ENCODE measurements at regions not wholly inside any gene's neighbourhood (a gene's known extent, or its start where the extent isn't known, plus 50 kb on each side); places are given as distances from the start of the nearest gene placed in this dataset.

DNA sequence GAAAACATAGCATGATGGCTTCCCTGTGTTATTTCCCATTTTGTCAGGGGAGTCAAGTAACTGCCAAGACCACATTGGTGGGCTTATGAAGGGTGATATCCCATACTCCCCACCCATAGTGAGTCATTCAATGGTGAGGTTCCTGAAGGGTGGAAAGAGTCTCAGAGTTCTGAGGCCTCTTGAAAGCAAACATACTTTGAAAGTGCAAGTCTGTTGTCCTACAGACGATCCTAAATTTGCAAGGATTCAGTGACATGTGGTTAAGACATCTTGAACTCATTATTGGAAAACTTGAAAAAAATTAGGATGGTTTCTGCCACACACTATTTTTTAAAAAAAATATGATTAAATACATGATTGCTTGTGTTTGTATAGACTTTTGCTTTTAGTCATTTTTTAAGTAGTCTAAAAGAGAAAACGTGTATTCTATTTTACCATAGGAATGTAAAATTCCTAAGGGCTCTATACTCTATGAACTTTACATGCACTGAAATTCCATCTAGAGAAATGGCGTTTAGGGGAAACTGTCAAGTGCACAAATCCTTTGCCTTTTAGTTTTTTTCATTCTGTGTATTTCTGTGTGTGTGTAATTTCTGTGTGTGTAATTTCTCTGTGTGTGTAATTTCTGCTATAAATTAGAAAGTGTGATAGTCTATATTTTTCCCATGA lies 225.5 kb upstream of the ADAMTS5 start:
- ATAC-seq (ENCODE audit: low FRiP score), result no peak
- intact Hi-C loops (cut with DNase I), result loop anchor here in 1 of 2 donors (10.0 kb wide), 1 partner anchor 58 kb away; no protein-coding TSS in a partner anchor

DNA sequence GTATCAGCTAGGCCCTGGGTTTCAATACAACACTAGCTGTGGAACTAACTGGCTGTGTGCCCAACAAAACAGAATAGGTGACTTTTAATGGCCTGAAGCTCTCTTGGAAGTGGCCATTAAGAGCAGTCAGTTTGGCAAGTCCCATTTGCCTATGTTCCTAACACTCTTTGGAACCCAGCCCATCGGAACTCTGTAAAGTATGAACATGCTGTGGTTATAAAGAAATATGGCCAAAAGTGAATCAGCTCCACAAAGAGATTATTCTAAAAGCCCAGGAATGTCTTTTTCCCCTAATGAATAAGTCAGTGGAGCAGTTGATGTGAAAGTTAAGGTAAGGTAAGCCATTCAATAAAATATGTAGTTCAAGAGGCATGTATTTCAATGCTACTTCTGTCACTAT lies 223.7 kb upstream of the ADAMTS5 start:
- H3K27ac ChIP-seq (ENCODE audit: low read depth in 1 of 2, low read length in 2 of 2), result no peak overlapping the region
- H3K9me3 ChIP-seq (ENCODE audit: control insufficient read depth, low read length), result no peaks in the 10 kb centered on the region
- WGBS, 2 donors, result 60 to 81% methylated on average over 1 of the region's 1 CpG
- no peaks in the 10 kb centered on the region for H3K4me1 ChIP-seq (ENCODE audit: control insufficient read depth in 1 of 2, insufficient read depth in 2 of 2, low read length in 2 of 2)
- H3K36me3 ChIP-seq (ENCODE audit: control insufficient read depth in 1 of 2, insufficient read depth in 2 of 2, low read length in 1 of 2), result no peaks in the 10 kb centered on the region
- ATAC-seq (ENCODE audit: low FRiP score) (no peak), DNase-seq (no peak)
- no peak overlapping the region for H3K4me3 ChIP-seq (ENCODE audit: low read length in 2 of 2)
- intact Hi-C loops (cut with DNase I), result loop anchor here in 1 of 2 donors (10.0 kb wide), 1 partner anchor 56 kb away; no protein-coding TSS in a partner anchor
- H3K27me3 ChIP-seq (ENCODE audit: control insufficient read depth in 1 of 2, insufficient read depth in 2 of 2, low read length in 1 of 2), result no peaks in the 10 kb centered on the region

More for the DNA sequence above, 225.5 kb upstream of the ADAMTS5 start:
- no peaks in the 10 kb centered on the region for H3K27me3 ChIP-seq (ENCODE audit: control insufficient read depth in 1 of 2, insufficient read depth in 2 of 2, low read length in 1 of 2)
- WGBS, 2 donors, result 65 to 74% methylated on average over 3 of the region's 3 CpGs
- H3K27ac ChIP-seq (ENCODE audit: low read depth in 1 of 2, low read length in 2 of 2), result no peak overlapping the region
- no peaks in the 10 kb centered on the region for H3K4me1 ChIP-seq (ENCODE audit: control insufficient read depth in 1 of 2, insufficient read depth in 2 of 2, low read length in 2 of 2)
- H3K9me3 ChIP-seq (ENCODE audit: control insufficient read depth, low read length), result no peaks in the 10 kb centered on the region
- no peak for DNase-seq
- no peak overlapping the region for H3K4me3 ChIP-seq (ENCODE audit: low read length in 2 of 2)
- H3K36me3 ChIP-seq (ENCODE audit: control insufficient read depth in 1 of 2, insufficient read depth in 2 of 2, low read length in 1 of 2), result no peaks in the 10 kb centered on the region

DNA sequence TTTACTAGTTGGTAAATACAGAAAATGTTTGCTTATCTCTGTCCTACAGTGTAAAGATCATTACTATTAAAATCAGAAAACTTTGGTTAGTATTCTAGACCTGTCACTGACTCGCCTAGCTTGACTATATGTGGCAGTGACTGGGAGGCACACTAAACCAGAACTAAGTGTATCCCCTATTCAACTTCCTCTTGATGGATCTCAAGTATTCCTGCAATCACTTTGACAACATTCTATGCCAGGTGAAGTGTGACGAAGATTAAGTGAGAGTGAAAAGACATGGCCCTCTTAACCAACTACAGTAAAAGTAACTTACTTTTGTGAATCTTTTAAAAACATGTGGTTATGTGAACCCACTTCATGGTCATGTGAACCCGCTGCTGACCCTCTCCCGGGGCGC lies 223.0 kb upstream of the ADAMTS5 start:
- H3K27me3 ChIP-seq (ENCODE audit: control insufficient read depth in 1 of 2, insufficient read depth in 2 of 2, low read length in 1 of 2), result no peaks in the 10 kb centered on the region
- no peak overlapping the region for H3K4me3 ChIP-seq (ENCODE audit: low read length in 2 of 2)
- no peak overlapping the region for H3K27ac ChIP-seq (ENCODE audit: low read depth in 1 of 2, low read length in 2 of 2)
- H3K4me1 ChIP-seq (ENCODE audit: control insufficient read depth in 1 of 2, insufficient read depth in 2 of 2, low read length in 2 of 2), result no peaks in the 10 kb centered on the region
- no peak for DNase-seq
- no peaks in the 10 kb centered on the region for H3K36me3 ChIP-seq (ENCODE audit: control insufficient read depth in 1 of 2, insufficient read depth in 2 of 2, low read length in 1 of 2)
- no peaks in the 10 kb centered on the region for H3K9me3 ChIP-seq (ENCODE audit: control insufficient read depth, low read length)
- intact Hi-C loops (cut with DNase I), result loop anchor here in 1 of 2 donors (10.0 kb wide), 1 partner anchor 55 kb away; no protein-coding TSS in a partner anchor
- ATAC-seq (ENCODE audit: low FRiP score), result no peak
- 96 to 97% methylated on average over 5 of the region's 5 CpGs for WGBS, 2 donors

DNA sequence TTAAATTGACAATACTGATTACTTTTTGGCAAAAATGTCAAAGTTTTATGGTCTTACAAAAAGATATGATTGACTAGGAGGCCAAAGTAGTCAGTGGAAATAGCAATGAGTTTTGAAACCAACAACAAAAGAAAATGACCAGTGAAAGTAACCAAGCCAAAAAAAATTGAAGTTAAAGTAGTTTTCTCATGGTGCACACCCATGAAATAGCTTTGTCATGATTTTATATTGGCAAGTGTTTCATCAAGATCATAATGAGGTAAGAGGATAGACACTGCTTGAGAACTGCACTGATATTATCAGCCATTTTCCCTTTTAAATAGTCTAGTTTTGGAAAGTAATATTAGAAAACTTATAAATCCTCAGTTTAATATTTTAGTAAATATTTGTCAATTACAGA lies 206.2 kb upstream of the ADAMTS5 start:
- no peak for ATAC-seq (ENCODE audit: low FRiP score)
- H3K27ac ChIP-seq (ENCODE audit: low read depth in 1 of 2, low read length in 2 of 2), result no peak overlapping the region

DNA sequence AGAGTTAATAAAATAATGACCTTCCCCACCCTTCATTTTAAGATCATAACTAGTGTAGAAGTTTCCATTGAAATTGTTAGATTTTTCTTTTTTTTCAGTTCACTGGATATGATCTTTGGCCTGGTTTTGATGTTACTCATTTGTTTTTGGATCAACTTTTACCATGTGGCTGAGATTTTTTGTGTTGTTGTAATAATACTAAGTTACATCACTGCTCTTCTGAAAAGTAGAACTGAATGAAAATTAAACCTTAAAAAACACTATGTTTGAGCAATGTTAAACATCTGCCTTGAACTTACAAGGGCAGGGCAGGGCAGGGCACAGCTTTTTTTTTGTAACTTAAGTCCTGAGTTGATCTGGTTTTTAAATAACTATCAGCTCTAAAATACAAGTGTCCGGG lies 204.8 kb upstream of the ADAMTS5 start:
- DNase-seq, result no peak
- 57 to 76% methylated on average over 1 of the region's 1 CpG for WGBS, 2 donors
- Histone ChIP-seq H3K36me3 (ENCODE audit: control insufficient read depth in 1 of 2, insufficient read depth in 2 of 2, low read length in 1 of 2) (no peaks in the 10 kb centered on the region), H3K4me1 (ENCODE audit: control insufficient read depth in 1 of 2, insufficient read depth in 2 of 2, low read length in 2 of 2) (no peaks in the 10 kb centered on the region), H3K9me3 (ENCODE audit: control insufficient read depth, low read length) (no peaks in the 10 kb centered on the region), H3K27ac (ENCODE audit: low read depth in 1 of 2, low read length in 2 of 2) (no peak overlapping the region), H3K27me3 (ENCODE audit: control insufficient read depth in 1 of 2, insufficient read depth in 2 of 2, low read length in 1 of 2) (no peaks in the 10 kb centered on the region), H3K4me3 (ENCODE audit: low read length in 2 of 2) (no peak overlapping the region)
- ATAC-seq (ENCODE audit: low FRiP score), result peak; percentile 63
- intact Hi-C loops (cut with DNase I), result no loop called here

More for the DNA sequence above, 206.2 kb upstream of the ADAMTS5 start:
- Histone ChIP-seq H3K4me3 (ENCODE audit: low read length in 2 of 2) (no peak overlapping the region), H3K36me3 (ENCODE audit: control insufficient read depth in 1 of 2, insufficient read depth in 2 of 2, low read length in 1 of 2) (no peaks in the 10 kb centered on the region), H3K27me3 (ENCODE audit: control insufficient read depth in 1 of 2, insufficient read depth in 2 of 2, low read length in 1 of 2) (no peaks in the 10 kb centered on the region), H3K4me1 (ENCODE audit: control insufficient read depth in 1 of 2, insufficient read depth in 2 of 2, low read length in 2 of 2) (no peaks in the 10 kb centered on the region), H3K9me3 (ENCODE audit: control insufficient read depth, low read length) (no peaks in the 10 kb centered on the region)
- intact Hi-C loops (cut with DNase I), result no loop called here
- no peak for DNase-seq

DNA sequence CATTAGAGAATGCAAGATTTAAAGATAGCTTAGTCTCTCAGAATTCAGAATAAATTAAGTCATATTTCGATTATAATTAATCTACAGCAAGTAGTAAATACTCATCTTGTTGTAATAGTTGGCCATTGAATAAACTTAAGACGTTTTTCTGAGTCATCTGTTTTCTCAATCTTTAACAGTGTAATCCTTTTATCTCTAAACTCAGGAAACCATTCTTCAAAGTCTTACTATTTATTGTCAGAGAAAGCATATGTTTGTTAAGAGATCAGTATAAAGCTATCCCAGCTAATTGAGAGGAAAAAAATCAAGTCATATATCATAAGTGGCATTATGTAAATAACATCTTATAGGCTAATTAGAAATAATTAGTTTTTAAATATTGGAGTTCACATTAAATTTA lies 201.2 kb upstream of the ADAMTS5 start:
- intact Hi-C loops (cut with DNase I), result no loop called here
- Histone ChIP-seq H3K27ac (ENCODE audit: low read depth in 1 of 2, low read length in 2 of 2) (no peak overlapping the region), H3K36me3 (ENCODE audit: control insufficient read depth in 1 of 2, insufficient read depth in 2 of 2, low read length in 1 of 2) (no peaks in the 10 kb centered on the region), H3K27me3 (ENCODE audit: control insufficient read depth in 1 of 2, insufficient read depth in 2 of 2, low read length in 1 of 2) (no peaks in the 10 kb centered on the region), H3K4me1 (ENCODE audit: control insufficient read depth in 1 of 2, insufficient read depth in 2 of 2, low read length in 2 of 2) (no peaks in the 10 kb centered on the region), H3K9me3 (ENCODE audit: control insufficient read depth, low read length) (no peaks in the 10 kb centered on the region), H3K4me3 (ENCODE audit: low read length in 2 of 2) (no peak overlapping the region)
- WGBS, 2 donors, result 58 to 68% methylated on average over 2 of the region's 2 CpGs
- ATAC-seq (ENCODE audit: low FRiP score) (no peak), DNase-seq (no peak)

DNA sequence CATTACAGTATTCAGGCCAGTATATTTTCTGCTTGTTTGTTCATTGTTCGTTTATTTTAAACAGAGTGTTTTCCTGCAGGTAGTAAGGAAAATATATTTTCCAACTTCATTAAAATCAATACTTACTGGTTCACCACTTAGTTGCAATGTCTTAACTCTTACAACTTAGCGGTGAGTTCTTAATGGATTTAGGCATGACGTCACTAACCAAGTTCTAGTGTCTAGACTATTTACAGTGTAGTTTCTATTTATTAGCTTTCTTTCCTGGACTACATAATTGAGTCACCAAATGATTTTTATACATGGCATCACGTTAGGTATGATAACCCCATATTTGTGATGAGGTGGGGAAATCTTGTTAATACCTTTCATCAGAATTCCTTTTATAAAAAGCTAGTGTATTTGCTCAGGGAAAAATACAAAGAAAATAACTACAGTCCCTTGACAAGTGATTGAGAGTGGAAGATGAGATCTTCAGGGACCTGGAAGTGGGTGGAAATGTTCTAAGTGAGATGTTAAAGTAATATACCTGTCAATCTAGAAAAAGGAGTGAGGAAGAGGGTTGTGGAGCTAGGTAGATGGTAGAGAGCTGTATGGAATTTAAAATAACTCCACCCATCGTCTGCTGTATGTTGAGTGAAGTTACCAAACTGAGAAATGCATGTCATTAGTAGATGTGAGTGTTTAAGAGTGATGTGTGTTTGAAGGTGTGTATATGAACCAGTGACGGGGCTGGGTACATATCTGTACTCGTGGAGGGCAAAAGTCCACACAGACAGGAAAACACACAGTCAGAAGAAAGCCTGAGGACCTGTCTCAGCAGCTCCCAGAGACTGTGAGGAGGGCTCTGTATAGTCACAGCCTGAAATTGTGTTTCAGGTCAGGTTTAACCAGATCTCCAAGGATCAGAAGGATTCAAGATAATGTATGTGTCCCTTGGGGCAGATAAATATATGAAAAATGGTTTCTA lies 197.6 kb upstream of the ADAMTS5 start:
- intact Hi-C loops (cut with DNase I), result no loop called here
- 71 to 79% methylated on average over 7 of the region's 7 CpGs for WGBS, 2 donors

DNA sequence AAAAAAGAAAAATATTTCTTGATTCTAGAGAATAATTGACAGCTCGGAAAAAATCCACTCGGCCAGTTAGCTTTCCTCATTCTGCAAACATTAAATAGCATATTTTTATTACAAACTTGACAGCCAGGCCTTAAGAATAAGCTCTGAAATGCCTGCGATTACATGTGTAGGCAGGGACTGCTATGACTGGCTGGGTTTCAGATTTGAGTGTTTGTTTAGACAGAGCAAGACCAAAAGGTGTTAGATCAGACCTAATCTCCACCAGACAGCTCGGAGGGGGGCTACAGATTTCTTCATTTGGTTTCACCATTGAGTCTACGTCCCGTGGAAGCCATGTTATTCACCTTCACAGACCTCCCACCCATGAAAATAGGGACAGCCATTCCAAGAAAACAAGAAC lies 192.1 kb upstream of the ADAMTS5 start:
- no peak for ATAC-seq (ENCODE audit: low FRiP score)
- 6% methylated on average over 6 of the region's 6 CpGs for WGBS, 2 donors
- no peaks in the 10 kb centered on the region for H3K9me3 ChIP-seq (ENCODE audit: control insufficient read depth, low read length)

More for the DNA sequence above, 197.6 kb upstream of the ADAMTS5 start:
- DNase-seq (no peak), ATAC-seq (ENCODE audit: low FRiP score) (no peak)
- Histone ChIP-seq H3K4me3 (ENCODE audit: low read length in 2 of 2) (no peak overlapping the region), H3K9me3 (ENCODE audit: control insufficient read depth, low read length) (no peaks in the 10 kb centered on the region), H3K27ac (ENCODE audit: low read depth in 1 of 2, low read length in 2 of 2) (no peak overlapping the region), H3K4me1 (ENCODE audit: control insufficient read depth in 1 of 2, insufficient read depth in 2 of 2, low read length in 2 of 2) (no peaks in the 10 kb centered on the region), H3K36me3 (ENCODE audit: control insufficient read depth in 1 of 2, insufficient read depth in 2 of 2, low read length in 1 of 2) (no peaks in the 10 kb centered on the region), H3K27me3 (ENCODE audit: control insufficient read depth in 1 of 2, insufficient read depth in 2 of 2, low read length in 1 of 2) (no peaks in the 10 kb centered on the region)

More for the DNA sequence above, 192.1 kb upstream of the ADAMTS5 start:
- no peak overlapping the region for H3K4me3 ChIP-seq (ENCODE audit: low read length in 2 of 2)
- DNase-seq, result no peak
- intact Hi-C loops (cut with DNase I), result no loop called here
- no peak overlapping the region for H3K27ac ChIP-seq (ENCODE audit: low read depth in 1 of 2, low read length in 2 of 2)
- no peaks in the 10 kb centered on the region for H3K27me3 ChIP-seq (ENCODE audit: control insufficient read depth in 1 of 2, insufficient read depth in 2 of 2, low read length in 1 of 2)
- H3K4me1 ChIP-seq (ENCODE audit: control insufficient read depth in 1 of 2, insufficient read depth in 2 of 2, low read length in 2 of 2), result no peaks in the 10 kb centered on the region
- H3K36me3 ChIP-seq (ENCODE audit: control insufficient read depth in 1 of 2, insufficient read depth in 2 of 2, low read length in 1 of 2), result no peaks in the 10 kb centered on the region
